CD4-positive, alpha-beta T cell (primary cell): ENCODE measurements at regions not wholly inside any gene's neighbourhood (a gene's known extent, or its start where the extent isn't known, plus 50 kb on each side); places are given as distances from the start of the nearest gene placed in this dataset.

Source experiments
- ATAC-seq: fragments of 200-7000 bp; cut with Tn5 transposase; one replicate; pipeline ENCODE4 v1.10.0; 2022; ENCODE audit warnings: mild to moderate bottlenecking; ENCODE audit not compliant: poor library complexity
- CTCF ChIA-PET: fragments of 350-600 bp; sonication (Branson Sonifier 250); formaldehyde crosslinking; loops from one replicate; lab custom pipeline; 2021; ENCODE audit warnings: antibody characterized with exemption, inconsistent platforms; lab: Charles Lee
- POLR2A ChIA-PET: fragments of 350-600 bp; sonication (Branson Sonifier 250); formaldehyde crosslinking; loops from one replicate; lab custom pipeline; 2021; ENCODE audit warnings: antibody characterized with exemption, inconsistent platforms; lab: Charles Lee
- DNase-seq, 14 experiments: peaks; one replicate each; pipeline ENCODE4 v3.0.0-alpha.2; 2013 to 2020; ENCODE audit warnings: mixed read lengths in 2 of 14
- H3K27ac ChIP-seq, 2 donors: one replicate each; pipeline versions ENCODE4 v1.5.1 to v1.7.0; 2013; ENCODE audit warnings: low read length in 2 of 2, low read depth in 1 of 2, mild to moderate bottlenecking in 1 of 2
- H3K27me3 ChIP-seq, 2 experiments: 1 replicate in 1 of 2; 2 replicates in 1 of 2; pipeline versions ENCODE4 v1.6.1 to v1.7.0; 2013; ENCODE audit warnings: low read length in 2 of 2, control low read depth in 1 of 2, mild to moderate bottlenecking in 1 of 2, moderate library complexity in 1 of 2; ENCODE audit not compliant: insufficient read depth in 2 of 2, control insufficient read depth in 1 of 2
- H3K36me3 ChIP-seq: one replicate; pipeline ENCODE4 v1.6.1; 2013; ENCODE audit warnings: low read length, control low read depth; ENCODE audit not compliant: insufficient read depth
- H3K4me1 ChIP-seq: one replicate; pipeline ENCODE4 v1.6.1; 2013; ENCODE audit warnings: low read length, control low read depth; ENCODE audit not compliant: insufficient read depth
- H3K4me3 ChIP-seq: one replicate; pipeline ENCODE4 v1.5.1; 2013; ENCODE audit warnings: mild to moderate bottlenecking, low read length, moderate library complexity
- H3K9me3 ChIP-seq, 2 experiments: 1 replicate in 1 of 2; 2 replicates in 1 of 2; pipeline versions ENCODE4 v1.6.1 to v1.7.0; 2013; ENCODE audit warnings: low read length in 2 of 2, mild to moderate bottlenecking in 2 of 2, control low read depth in 1 of 2, moderate library complexity in 1 of 2; ENCODE audit not compliant: control insufficient read depth in 1 of 2, insufficient read depth in 1 of 2
- H3K27ac Mint-ChIP-seq: one replicate; pipeline ENCODE4 v1.8.0; 2020; ENCODE audit warnings: mixed read lengths
- H3K27me3 Mint-ChIP-seq: one replicate; pipeline ENCODE4 v1.8.0; 2021; ENCODE audit warnings: mixed read lengths
- H3K36me3 Mint-ChIP-seq: one replicate; pipeline ENCODE4 v1.8.0; 2021; ENCODE audit warnings: low read depth, mixed read lengths
- H3K4me1 Mint-ChIP-seq: one replicate; pipeline ENCODE4 v1.8.0; 2021; ENCODE audit warnings: low read depth, mixed read lengths
- H3K4me3 Mint-ChIP-seq: one replicate; pipeline ENCODE4 v1.8.0; 2020; ENCODE audit warnings: mild to moderate bottlenecking, mixed read lengths
- H3K9me3 Mint-ChIP-seq: one replicate; pipeline ENCODE4 v1.8.0; 2020; ENCODE audit warnings: mixed read lengths
- CTCF ChIP-seq: fragments of 200-600 bp; IDR thresholded peaks from one replicate; pipeline ENCODE4 v1.8.0; 2022; ENCODE audit warnings: antibody characterized with exemption, mild to moderate bottlenecking
- intact Hi-C, 2 experiments: fragments of 100-400 bp; cut with DNase I in 1 of 2; cut with micrococcal nuclease in 1 of 2; formaldehyde crosslinking; loops; one replicate each; pipeline versions ENCODE4 v1.15.1 to v1.9.0; 2023 to 2025; cut with DNase I, micrococcal nuclease

- ChIA-PET POLR2A (no interaction called here), CTCF (no interaction called here)
- Histone ChIP-seq H3K27ac (no peak overlapping the region), H3K27me3 (no peaks in the 10 kb centered on the region), H3K4me1 (no peaks in the 10 kb centered on the region), H3K9me3 (peaks cover 0 to 16% of the 10 kb centered on the region in 2 experiments), H3K36me3 (no peaks in the 10 kb centered on the region), H3K4me3 (no peak overlapping the region)
- Mint-ChIP-seq H3K27me3 (peaks cover 10% of the 10 kb centered on the region), H3K4me1 (no peaks in the 10 kb centered on the region), H3K36me3 (no peaks in the 10 kb centered on the region), H3K9me3 (no peaks in the 10 kb centered on the region), H3K27ac (no peak overlapping the region), H3K4me3 (no peak overlapping the region)
- intact Hi-C loops = no loop called here
- TF ChIP-seq CTCF = no peak
- DNase-seq (no peak), ATAC-seq (no peak)
These were observed 58.6 kb upstream of the CNOT6 start for GRCh38 chr5:180435594-180435993.

- Mint-ChIP-seq H3K36me3 (no peaks in the 10 kb centered on the region), H3K9me3 (no peaks in the 10 kb centered on the region), H3K4me3 (no peak overlapping the region), H3K27ac (no peak overlapping the region), H3K4me1 (no peaks in the 10 kb centered on the region), H3K27me3 (peaks cover 13% of the 10 kb centered on the region)
- Histone ChIP-seq H3K27ac (no peak overlapping the region), H3K9me3 (peaks cover 0 to 16% of the 10 kb centered on the region in 2 experiments), H3K4me1 (no peaks in the 10 kb centered on the region), H3K4me3 (no peak overlapping the region), H3K36me3 (no peaks in the 10 kb centered on the region), H3K27me3 (no peaks in the 10 kb centered on the region)
- CTCF ChIA-PET = no interaction called here
- DNase-seq = no peak
- POLR2A ChIA-PET = no interaction called here
- intact Hi-C loops = no loop called here
- no peak for TF ChIP-seq CTCF
- no peak for ATAC-seq
These were observed 57.9 kb upstream of the CNOT6 start for GRCh38 chr5:180436275-180436674.

GRCh38 chr5:180436936-180437335 is 57.2 kb upstream of the CNOT6 start:
- no peak overlapping the region for H3K4me3 ChIP-seq
- peaks cover 0 to 14% of the 10 kb centered on the region in 2 experiments for H3K9me3 ChIP-seq
- ATAC-seq (no peak), DNase-seq (no peak)
- POLR2A ChIA-PET = no interaction called here
- no peak overlapping the region for H3K27ac ChIP-seq
- CTCF ChIA-PET = no interaction called here
- H3K36me3 ChIP-seq = no peaks in the 10 kb centered on the region
- Mint-ChIP-seq H3K4me1 (no peaks in the 10 kb centered on the region), H3K27me3 (peaks cover 13% of the 10 kb centered on the region), H3K9me3 (no peaks in the 10 kb centered on the region), H3K4me3 (no peak overlapping the region), H3K27ac (no peak overlapping the region), H3K36me3 (no peaks in the 10 kb centered on the region)
- no peaks in the 10 kb centered on the region for H3K4me1 ChIP-seq
- TF ChIP-seq CTCF = no peak
- intact Hi-C loops = no loop called here
- no peaks in the 10 kb centered on the region for H3K27me3 ChIP-seq
